ENCODE measurements at regions not wholly inside any gene's neighbourhood (a gene's known extent, or its start where the extent isn't known, plus 50 kb on each side); places are given as distances from the start of the nearest gene placed in this dataset.

- DNase-seq = no peak
These were observed 312.7 kb upstream of the SP8 start for GRCh38 chr7:21099432-21099831.

DNA sequence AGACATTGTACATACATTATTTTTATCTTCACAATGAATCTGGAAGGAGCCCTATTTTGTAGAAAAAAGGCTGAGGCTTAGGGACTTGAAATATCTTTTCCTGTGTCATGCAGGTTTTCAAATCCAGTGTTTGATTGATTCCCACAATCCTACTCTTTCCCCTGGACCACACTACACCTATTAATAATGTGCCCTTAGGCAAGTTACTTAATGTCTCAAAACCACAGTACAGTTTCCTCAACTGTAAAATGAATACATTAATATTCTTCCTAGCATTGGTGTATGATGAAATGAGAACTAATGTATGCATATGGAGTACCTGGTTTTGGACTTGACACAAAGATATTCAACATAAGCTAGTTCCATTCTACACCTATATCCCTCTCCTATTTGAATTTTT lies 313.3 kb upstream of the SP8 start:
- no peak for DNase-seq

DNA sequence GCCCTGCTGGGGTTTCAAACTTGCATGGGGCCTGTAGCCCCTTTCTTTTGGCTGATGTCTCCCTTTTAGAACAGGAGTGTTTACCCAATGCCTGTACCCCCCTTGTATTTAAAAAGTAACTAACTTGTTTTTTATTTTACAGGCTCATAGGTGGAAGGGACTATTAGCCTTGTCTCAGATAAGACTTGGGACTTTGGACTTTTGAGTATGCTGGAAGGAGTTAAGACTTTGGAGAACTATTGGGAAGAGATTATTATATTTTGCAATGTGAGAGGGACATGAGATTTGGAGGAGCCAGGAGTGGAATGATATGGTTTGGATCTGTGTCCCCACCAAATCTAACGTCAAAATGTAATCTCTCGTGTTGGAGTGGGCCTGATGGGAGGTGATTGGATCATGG lies 314.9 kb upstream of the SP8 start:
- no peak for DNase-seq

GRCh38 chr7:21103426-21104123 lies 316.9 kb upstream of the SP8 start:
- no peak for DNase-seq

DNA sequence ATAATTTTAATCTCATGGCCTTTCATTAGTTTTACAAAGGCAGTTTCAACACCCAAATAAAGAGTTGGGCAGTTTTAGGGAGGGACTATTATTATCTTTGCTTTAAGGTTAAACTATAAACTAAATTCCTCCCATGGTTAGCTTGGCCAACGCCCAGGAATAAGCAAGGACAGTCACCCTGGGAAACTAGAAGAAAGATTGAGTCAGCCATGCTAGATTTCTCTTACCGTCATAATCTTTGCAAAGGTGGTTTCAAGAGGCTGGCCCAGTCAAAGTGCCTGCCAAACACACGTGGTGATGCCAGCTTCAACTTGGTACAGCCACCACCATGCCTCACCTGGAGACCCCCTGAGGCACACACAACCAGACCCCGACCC lies 317.4 kb upstream of the SP8 start:
- no peak for DNase-seq

GRCh38 chr7:21106296-21106732 lies 319.6 kb upstream of the SP8 start:
- no peak for DNase-seq

DNA sequence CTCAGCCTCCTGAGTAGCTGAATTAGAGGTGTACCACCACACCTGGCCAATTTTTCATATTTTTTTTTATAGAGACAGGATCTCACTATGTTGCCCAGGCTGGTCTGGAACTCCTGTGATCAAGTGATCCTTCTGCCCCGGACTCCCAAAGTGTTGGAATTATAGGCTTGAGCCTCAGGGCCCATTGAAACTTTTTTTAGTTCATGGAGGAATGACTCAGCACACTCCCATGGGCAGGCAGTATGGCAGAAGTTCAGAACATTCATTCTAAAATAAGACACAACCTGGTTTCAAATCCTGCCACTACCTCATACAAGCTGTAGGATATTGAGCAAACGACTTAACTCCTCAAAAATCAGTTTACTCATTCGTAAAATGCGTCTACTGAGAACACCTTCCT lies 320.4 kb upstream of the SP8 start:
- DNase-seq = no peak

- no peak for DNase-seq
These were observed 319.7 kb upstream of the SP4 start for GRCh38 chr7:21108182-21108581.

DNA sequence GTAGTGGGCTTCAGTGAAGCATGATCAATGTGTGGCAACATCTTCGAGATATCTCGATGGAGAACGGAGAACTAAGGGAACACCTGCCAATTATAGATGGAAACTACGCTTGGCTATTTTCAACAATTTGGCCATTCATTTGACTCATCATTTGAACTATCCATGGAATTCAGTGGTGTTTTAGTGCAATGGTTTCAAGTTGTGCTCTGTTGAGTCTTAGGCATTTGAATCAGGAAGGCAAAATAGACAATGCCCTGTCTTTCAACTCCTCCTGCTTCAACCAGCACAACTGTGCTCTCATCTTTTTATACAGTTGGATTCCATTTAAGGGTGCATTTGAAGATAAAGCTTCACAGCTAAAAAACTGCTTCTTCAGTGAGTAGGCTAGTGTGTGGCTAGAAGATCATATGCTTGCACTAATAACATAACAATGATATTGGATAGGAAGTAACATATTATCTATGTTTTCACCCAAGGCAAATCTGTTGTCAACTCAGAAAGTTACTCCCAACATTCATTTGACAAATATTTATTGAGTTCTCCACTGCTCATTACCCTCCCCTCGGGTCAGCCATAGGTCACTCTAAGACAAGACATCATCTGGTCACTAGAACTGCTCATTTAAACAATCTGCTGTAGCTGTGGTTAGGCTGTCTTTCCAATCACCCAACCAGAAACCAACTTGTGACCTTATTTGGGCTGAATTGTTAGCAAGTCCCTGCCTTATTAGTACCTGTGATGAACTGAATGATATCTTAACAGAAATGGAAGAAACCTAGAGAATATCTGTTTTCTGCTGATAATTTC lies 314.1 kb upstream of the SP4 start:
- DNase-seq = no peak

DNA sequence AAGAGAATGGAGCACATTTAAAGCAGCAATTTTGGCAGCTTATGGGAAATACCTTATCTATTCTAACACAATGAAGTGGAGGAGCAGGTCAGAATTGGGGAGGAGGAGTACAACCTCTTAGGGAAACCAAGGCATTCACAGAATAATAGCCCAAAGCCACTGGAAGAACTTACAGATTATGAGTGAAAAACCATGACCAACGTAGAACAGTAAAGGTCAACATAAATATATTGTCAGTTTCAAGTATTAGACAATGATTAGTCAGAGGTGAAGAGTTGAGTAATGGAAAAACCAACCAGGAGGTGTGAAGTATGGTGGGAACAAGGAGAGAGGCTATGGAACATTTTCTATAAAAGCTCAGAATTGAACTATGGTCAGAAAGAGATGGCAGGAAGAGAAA lies 304.3 kb upstream of the SP4 start:
- no peak for DNase-seq

GRCh38 chr7:21125297-21125696 lies 302.6 kb upstream of the SP4 start:
- no peak for DNase-seq

DNA sequence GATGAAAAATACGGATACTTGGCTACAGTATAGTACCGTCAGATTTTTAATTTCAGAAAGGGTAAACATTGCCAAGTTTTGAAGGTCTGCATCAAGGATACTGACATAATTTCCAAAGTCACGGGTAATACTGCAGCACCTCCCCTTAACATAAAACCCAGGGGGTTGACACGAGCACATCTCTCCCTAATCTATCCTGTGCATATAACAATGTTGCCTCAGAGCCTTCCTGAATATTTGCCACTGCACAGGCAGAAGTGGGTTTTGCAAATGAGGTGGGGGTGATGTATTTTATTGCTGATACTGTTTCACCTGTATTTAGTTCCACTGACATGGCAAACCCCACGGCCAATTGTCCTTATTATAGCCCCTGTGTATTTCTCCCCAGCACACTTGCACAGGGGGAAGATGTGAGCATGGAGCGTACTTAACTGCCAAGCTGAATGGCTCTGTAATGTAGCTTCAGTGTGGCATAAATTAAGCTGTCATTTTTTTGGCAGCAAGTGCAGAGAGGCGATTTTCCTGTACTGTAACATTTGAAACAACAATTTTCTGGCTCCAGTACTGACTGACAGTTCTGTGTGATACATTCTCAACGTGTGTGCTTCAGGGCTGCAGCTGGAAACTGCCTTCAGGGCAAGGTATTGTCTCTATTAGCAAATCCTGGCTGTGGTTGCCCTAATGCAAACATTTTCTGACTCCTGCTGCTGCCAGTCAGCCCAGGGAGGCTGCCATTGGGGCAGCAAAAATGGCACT lies 299.6 kb upstream of the SP4 start:
- DNase-seq = no peak

- DNase-seq = no peak
These were observed 296.0 kb upstream of the SP4 start for GRCh38 chr7:21131897-21132296.

DNA sequence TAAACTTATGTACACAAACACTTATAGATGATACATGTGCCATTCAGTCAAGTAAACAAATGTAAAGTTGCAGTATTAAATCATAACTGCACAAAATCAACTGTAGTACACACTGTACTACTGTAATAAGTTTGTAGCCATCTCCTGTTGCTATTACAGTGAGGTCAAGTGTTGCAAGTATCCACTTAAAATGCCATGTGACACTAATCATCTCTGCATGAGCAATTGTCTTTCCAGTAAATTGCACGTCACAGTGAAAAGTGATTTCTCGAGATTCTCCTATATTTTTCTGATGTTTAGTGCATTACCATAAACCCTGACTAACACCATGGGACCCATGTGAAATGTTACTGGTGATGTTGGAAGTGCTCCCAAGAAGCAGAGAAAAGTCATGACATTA lies 293.3 kb upstream of the SP4 start:
- DNase-seq = no peak

DNA sequence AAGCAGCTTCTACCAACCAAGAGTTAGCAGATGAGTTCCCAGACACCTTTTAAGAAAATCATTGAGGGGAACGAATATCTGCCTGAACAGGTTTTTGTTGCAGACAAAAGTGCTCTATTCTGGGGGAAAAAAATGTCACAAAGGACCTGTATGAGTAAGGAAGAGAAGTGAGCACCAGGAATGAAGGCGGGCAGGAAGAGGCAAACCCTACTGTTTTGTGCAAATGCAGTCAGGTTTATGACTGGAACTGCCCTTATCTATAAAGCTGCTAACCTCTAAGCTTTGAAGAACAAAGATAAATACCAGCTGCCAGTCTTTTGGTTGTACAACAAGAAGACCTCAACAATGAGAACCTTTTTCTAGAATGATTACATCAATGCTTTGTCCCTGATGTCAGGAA lies 292.4 kb upstream of the SP4 start:
- DNase-seq = no peak

DNA sequence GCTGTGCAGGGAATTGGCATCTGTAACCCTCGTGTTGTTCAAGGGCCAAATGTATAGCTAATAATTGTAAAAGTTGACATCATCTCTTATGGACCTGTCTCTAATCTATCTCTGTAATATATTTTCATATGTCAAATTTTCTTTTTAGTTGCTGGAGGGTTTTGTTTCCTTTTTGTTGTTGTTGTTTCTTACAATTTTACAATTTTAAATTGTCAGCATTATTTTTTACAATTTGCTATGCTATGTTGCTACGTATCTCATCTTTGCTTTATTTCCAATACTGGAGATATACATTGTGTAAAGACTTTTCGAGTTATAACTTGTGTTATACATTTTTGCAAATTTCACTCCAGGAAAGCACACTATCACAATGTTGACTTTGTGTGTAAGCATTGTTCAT lies 290.2 kb upstream of the SP4 start:
- DNase-seq = no peak

DNA sequence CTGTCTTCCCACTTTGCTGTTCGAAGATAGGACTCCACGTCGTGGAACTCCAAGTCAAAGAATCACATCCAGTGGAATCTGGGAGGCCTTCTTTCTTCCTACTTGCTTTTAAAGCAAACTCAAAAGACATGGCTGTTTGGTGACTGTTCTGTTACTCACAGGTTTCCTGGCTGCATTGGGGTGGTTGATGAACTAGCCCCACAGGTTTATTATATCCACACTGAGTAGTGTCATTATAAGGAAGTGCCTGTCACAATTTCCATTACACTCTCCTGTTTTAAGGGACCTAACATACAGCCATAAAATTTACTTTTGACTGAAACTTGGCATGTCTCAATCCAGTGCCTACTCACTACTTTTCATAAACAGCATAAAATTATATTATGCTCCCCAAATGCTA lies 287.3 kb upstream of the SP4 start:
- no peak for DNase-seq

- DNase-seq = no peak
These were observed 286.4 kb upstream of the SP4 start for GRCh38 chr7:21141476-21141875.

- DNase-seq = no peak
These were observed 285.8 kb upstream of the SP4 start for GRCh38 chr7:21142081-21142480.

- DNase-seq = no peak
These were observed 281.1 kb upstream of the SP4 start for GRCh38 chr7:21146642-21147423.

GRCh38 chr7:21149809-21150208 lies 278.1 kb upstream of the SP4 start:
- no peak for DNase-seq

GRCh38 chr7:21154614-21155013 lies 273.3 kb upstream of the SP4 start:
- DNase-seq = no peak

DNA sequence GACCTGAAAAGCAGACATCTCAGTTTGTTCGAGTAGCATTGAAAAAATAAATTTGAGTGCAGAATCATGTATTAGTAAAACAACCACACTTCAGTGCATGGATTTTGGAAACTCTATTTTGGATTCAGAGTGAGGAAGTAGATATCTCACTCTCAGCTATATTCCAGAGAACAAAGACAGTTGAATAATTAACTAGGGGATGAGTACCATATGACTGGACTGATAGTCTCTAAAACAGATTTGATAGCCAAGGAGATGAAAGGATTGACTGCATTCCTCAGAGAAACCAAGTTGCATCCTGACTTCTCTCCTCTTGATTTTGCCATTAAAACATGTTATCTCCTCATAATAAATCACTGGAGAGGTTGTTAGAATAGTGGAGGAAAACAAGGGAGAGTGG lies 268.4 kb upstream of the SP4 start:
- DNase-seq = no peak
